ENCODE measurements at regions not wholly inside any gene's neighbourhood (a gene's known extent, or its start where the extent isn't known, plus 50 kb on each side); places are given as distances from the start of the nearest gene placed in this dataset.

DNA sequence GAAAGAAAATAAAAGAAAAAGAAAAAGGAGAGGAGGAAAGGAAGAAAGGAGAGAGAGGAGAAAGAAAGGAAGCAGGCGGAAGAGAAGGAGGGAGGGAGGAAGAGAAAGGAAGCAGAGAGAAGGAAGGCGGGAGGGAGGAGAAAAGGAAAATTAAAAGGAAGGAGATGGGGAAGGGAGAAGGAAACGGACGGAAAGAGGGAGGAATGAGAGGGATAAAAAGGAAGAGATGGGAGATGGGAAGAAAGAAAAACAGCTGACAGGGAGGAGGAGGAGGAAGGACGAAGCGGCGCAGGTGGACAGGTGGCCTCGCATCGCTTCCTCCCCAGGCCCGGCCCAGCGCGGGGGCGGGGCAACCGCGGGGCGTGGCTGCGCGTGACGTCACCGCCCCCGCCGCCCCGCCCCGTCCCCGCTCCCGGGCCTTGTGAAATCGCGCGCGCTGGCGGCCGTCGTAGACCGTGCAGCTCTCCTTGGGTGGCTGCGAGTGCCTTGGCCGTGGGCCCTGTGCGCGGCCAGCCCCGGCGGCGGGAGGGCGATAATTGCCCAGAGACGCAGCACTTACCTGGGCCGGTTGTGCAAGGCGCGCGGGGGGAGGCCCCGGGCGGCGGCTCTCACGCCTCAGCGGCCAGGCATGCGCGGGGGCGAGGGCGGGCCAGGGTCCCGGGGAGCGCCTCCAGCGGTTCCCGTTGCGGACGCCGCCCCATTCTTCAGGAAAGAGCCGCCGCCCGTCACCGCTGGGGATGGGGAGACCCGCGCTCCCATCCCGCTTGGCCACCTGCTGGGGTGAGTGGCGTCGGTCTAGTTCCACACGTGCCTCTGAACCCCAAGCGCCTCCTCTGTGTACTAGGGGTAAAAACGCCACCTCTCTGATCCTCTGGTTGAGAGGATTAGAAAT lies 49.6 kb upstream of the FOXE1 start:
- TF ChIP-seq, protein P1, sequence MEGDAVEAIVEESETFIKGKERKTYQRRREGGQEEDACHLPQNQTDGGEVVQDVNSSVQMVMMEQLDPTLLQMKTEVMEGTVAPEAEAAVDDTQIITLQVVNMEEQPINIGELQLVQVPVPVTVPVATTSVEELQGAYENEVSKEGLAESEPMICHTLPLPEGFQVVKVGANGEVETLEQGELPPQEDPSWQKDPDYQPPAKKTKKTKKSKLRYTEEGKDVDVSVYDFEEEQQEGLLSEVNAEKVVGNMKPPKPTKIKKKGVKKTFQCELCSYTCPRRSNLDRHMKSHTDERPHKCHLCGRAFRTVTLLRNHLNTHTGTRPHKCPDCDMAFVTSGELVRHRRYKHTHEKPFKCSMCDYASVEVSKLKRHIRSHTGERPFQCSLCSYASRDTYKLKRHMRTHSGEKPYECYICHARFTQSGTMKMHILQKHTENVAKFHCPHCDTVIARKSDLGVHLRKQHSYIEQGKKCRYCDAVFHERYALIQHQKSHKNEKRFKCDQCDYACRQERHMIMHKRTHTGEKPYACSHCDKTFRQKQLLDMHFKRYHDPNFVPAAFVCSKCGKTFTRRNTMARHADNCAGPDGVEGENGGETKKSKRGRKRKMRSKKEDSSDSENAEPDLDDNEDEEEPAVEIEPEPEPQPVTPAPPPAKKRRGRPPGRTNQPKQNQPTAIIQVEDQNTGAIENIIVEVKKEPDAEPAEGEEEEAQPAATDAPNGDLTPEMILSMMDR (IDR thresholded peaks at IDR 0.05): peak in 1 of 5 experiments; percentile 31
- TF ChIP-seq EP300 (IDR thresholded peaks at IDR 0.05): no peak

All from tibial nerve (tissue), 4 donors.